RCC 7860 (cell line): ENCODE measurements at regions not wholly inside any gene's neighbourhood (a gene's known extent, or its start where the extent isn't known, plus 50 kb on each side); places are given as distances from the start of the nearest gene placed in this dataset.

Experiments used
- DNase-seq: peaks from one replicate; pipeline ENCODE4 v3.0.0-alpha.2; 2015; ENCODE audit warnings: low spot score
- FAIRE-seq: peaks from 2 replicates; lab custom pipeline; 2012; peaks lifted over from hg19 to GRCh38; lab: Jason Lieb, UNC

- no peak for FAIRE-seq
- DNase-seq, result no peak
Observed at GRCh38 chr1:56060906-56061305, 518.5 kb downstream of the PLPP3 start.

GRCh38 chr1:56057466-56058405, 521.6 kb downstream of the PLPP3 start:
- FAIRE-seq, result no peak
- DNase-seq, result no peak

- no peak for FAIRE-seq
- DNase-seq, result no peak
Observed at GRCh38 chr1:56056438-56057287, 522.7 kb downstream of the PLPP3 start.

- DNase-seq, result no peak
- no peak for FAIRE-seq
Observed at GRCh38 chr1:56054959-56055358, 524.4 kb downstream of the PLPP3 start.

- DNase-seq, result no peak
Observed at GRCh38 chr1:56052041-56052440, 527.3 kb downstream of the PLPP3 start.

GRCh38 chr1:56050911-56051310, 528.5 kb downstream of the PLPP3 start:
- DNase-seq (no peak), FAIRE-seq (no peak)

More at GRCh38 chr1:56052041-56052440, 527.3 kb downstream of the PLPP3 start:
- no peak for FAIRE-seq

GRCh38 chr1:56045477-56045876, 533.9 kb downstream of the PLPP3 start:
- no peak for FAIRE-seq

GRCh38 chr1:56045062-56045461, 534.3 kb downstream of the PLPP3 start:
- DNase-seq (no peak), FAIRE-seq (no peak)

More at GRCh38 chr1:56045477-56045876, 533.9 kb downstream of the PLPP3 start:
- DNase-seq, result no peak

- DNase-seq (no peak), FAIRE-seq (no peak)
Observed at GRCh38 chr1:56036479-56036878, 542.9 kb downstream of the PLPP3 start.

GRCh38 chr1:56034847-56035481, 544.4 kb downstream of the PLPP3 start:
- no peak for FAIRE-seq
- DNase-seq, result no peak

- FAIRE-seq (no peak), DNase-seq (no peak)
Observed at GRCh38 chr1:56034222-56034621, 545.1 kb downstream of the PLPP3 start.

GRCh38 chr1:56033321-56034037, 545.9 kb downstream of the PLPP3 start:
- DNase-seq (no peak), FAIRE-seq (no peak)

- DNase-seq (no peak), FAIRE-seq (no peak)
Observed at GRCh38 chr1:56032096-56032676, 547.2 kb downstream of the PLPP3 start.

GRCh38 chr1:56031001-56031400, 548.4 kb downstream of the PLPP3 start:
- FAIRE-seq (no peak), DNase-seq (no peak)

- FAIRE-seq, result no peak
Observed at GRCh38 chr1:56029319-56030003, 549.9 kb downstream of the PLPP3 start.

GRCh38 chr1:56028911-56029310, 550.5 kb downstream of the PLPP3 start:
- DNase-seq (no peak), FAIRE-seq (no peak)

More at GRCh38 chr1:56029319-56030003, 549.9 kb downstream of the PLPP3 start:
- DNase-seq, result no peak

GRCh38 chr1:56028244-56028643, 551.1 kb downstream of the PLPP3 start:
- FAIRE-seq, result no peak
- DNase-seq, result no peak

- FAIRE-seq (no peak), DNase-seq (no peak)
Observed at GRCh38 chr1:56025942-56026341, 553.4 kb downstream of the PLPP3 start.

GRCh38 chr1:56024155-56024554, 555.2 kb downstream of the PLPP3 start:
- FAIRE-seq (no peak), DNase-seq (no peak)
